Neural cell (in vitro differentiated cells): ENCODE measurements at regions not wholly inside any gene's neighbourhood (a gene's known extent, or its start where the extent isn't known, plus 50 kb on each side); places are given as distances from the start of the nearest gene placed in this dataset.

Experiments used
- H2AFZ ChIP-seq: fragments of 200-600, 300-800 bp; sonication (generic), shearing (Covaris generic); 2 replicates; pipeline ENCODE4 v1.6.0; 2014; ENCODE audit warnings: low read depth, mild to moderate bottlenecking, antibody characterized with exemption, low read length, moderate library complexity
- H3F3A ChIP-seq: fragments of 200-600 bp; shearing (Covaris generic); 2 replicates; pipeline ENCODE4 v1.6.1; 2016; ENCODE audit warnings: mild to moderate bottlenecking, moderate library complexity, mixed read lengths, antibody characterized with exemption, low read length; ENCODE audit not compliant: insufficient read depth, poor library complexity, severe bottlenecking
- H3K27ac ChIP-seq: fragments of 200-600, 300-800 bp; sonication (generic), shearing (Covaris generic); 2 replicates; pipeline ENCODE4 v1.5.1; 2014; ENCODE audit warnings: mild to moderate bottlenecking, low read length, moderate library complexity
- H3K27me3 ChIP-seq: fragments of 300-800, 200-600 bp; sonication (generic), shearing (Covaris generic); 2 replicates; pipeline ENCODE4 v1.6.0; 2014; ENCODE audit warnings: mild to moderate bottlenecking, low read depth, low read length, moderate library complexity; ENCODE audit not compliant: insufficient read depth
- H3K36me3 ChIP-seq: fragments of 300-800, 200-600 bp; sonication (generic), shearing (Covaris generic); 2 replicates; pipeline ENCODE4 v1.5.1; 2014; ENCODE audit warnings: mild to moderate bottlenecking, antibody characterized with exemption, low read length, moderate library complexity; ENCODE audit not compliant: insufficient read depth
- H3K4me2 ChIP-seq: fragments of 300-800, 200-600 bp; sonication (generic), shearing (Covaris generic); 2 replicates; pipeline ENCODE4 v1.6.0; 2014; ENCODE audit warnings: mild to moderate bottlenecking, low read length
- H3K4me3 ChIP-seq: fragments of 300-800, 200-600 bp; sonication (generic), shearing (Covaris generic); 2 replicates; pipeline ENCODE4 v1.5.1; 2014; ENCODE audit warnings: mild to moderate bottlenecking, low read length, moderate library complexity
- H3K79me2 ChIP-seq: fragments of 200-600 bp; shearing (Covaris generic); replicated peaks from 2 replicates; pipeline ENCODE4 v1.6.0; 2014; ENCODE audit warnings: mild to moderate bottlenecking, low read length, moderate library complexity; ENCODE audit not compliant: insufficient read depth
- H3K9ac ChIP-seq: fragments of 300-800, 200-600 bp; sonication (generic), shearing (Covaris generic); 2 replicates; pipeline ENCODE4 v1.6.1; 2016; ENCODE audit warnings: mild to moderate bottlenecking, low read length, mixed read lengths
- H3K9me2 ChIP-seq: fragments of 200-600 bp; shearing (Covaris generic); 2 replicates; pipeline ENCODE4 v1.6.1; 2016; ENCODE audit warnings: mild to moderate bottlenecking, low read length, mixed read lengths; ENCODE audit not compliant: insufficient read depth
- H3K9me3 ChIP-seq: fragments of 200-600, 300-800 bp; sonication (generic), shearing (Covaris generic); 2 replicates; pipeline ENCODE4 v1.6.1; 2016; ENCODE audit warnings: mild to moderate bottlenecking, mixed run types, low read length, moderate library complexity, mixed read lengths
- H4K20me1 ChIP-seq: fragments of 200-600 bp; shearing (Covaris generic); 2 replicates; pipeline ENCODE4 v1.6.1; 2016; ENCODE audit warnings: mild to moderate bottlenecking, mixed run types; ENCODE audit not compliant: insufficient read depth
- CTCF ChIP-seq: fragments of 450-650 bp; IDR thresholded peaks from 2 replicates; pipeline ENCODE4 v1.5.1; 2014; ENCODE audit warnings: antibody characterized with exemption, mild to moderate bottlenecking, moderate library complexity; ENCODE audit not compliant: poor library complexity, severe bottlenecking
- EP300 ChIP-seq: fragments of 450-650 bp; conservative IDR thresholded peaks from 2 replicates; pipeline ENCODE4 v1.6.1; 2014; ENCODE audit warnings: antibody characterized with exemption, mild to moderate bottlenecking, moderate library complexity; ENCODE audit not compliant: poor library complexity, severe bottlenecking
- EZH2 ChIP-seq: fragments of 200-600, 300-800 bp; shearing (Covaris generic), sonication (generic); IDR thresholded peaks from 2 replicates; pipeline ENCODE4 v1.6.1; 2014; ENCODE audit warnings: antibody characterized with exemption, low read length, borderline replicate concordance, mild to moderate bottlenecking; ENCODE audit not compliant: insufficient read depth, poor library complexity, severe bottlenecking
- MXI1 ChIP-seq: fragments of 450-650 bp; conservative IDR thresholded peaks from 2 replicates; pipeline ENCODE4 v1.6.1; 2014; ENCODE audit warnings: antibody characterized with exemption, mild to moderate bottlenecking; ENCODE audit not compliant: poor library complexity, severe bottlenecking
- POLR2AphosphoS5 ChIP-seq: IDR thresholded peaks from 2 replicates; pipeline ENCODE4 v1.6.1; 2012
- RAD21 ChIP-seq: fragments of 450-650 bp; conservative IDR thresholded peaks from 2 replicates; pipeline ENCODE4 v1.6.1; 2014; ENCODE audit warnings: antibody characterized with exemption, mild to moderate bottlenecking, moderate library complexity
- SMC3 ChIP-seq: fragments of 450-650 bp; conservative IDR thresholded peaks from 2 replicates; pipeline ENCODE4 v1.6.1; 2014; ENCODE audit warnings: antibody characterized with exemption, mild to moderate bottlenecking, moderate library complexity; ENCODE audit not compliant: poor library complexity
- TAF1 ChIP-seq: IDR thresholded peaks from 2 replicates; pipeline ENCODE4 v1.6.1; 2012; ENCODE audit warnings: low read depth
- TF ChIP-seq, protein P1 (sequence below): IDR thresholded peaks from 2 replicates; pipeline ENCODE4 v1.6.1; 2012; ENCODE audit warnings: borderline replicate concordance

GRCh38 chr21:35896060-35896459 is 164.3 kb downstream of the SETD4 start:
- no peak for TF ChIP-seq SMC3
- TF ChIP-seq RAD21: no peak
- TF ChIP-seq TAF1: no peak
- no peak for TF ChIP-seq CTCF
- TF ChIP-seq EP300: no peak
- no peak for TF ChIP-seq MXI1
- no peak for TF ChIP-seq EZH2
- TF ChIP-seq, protein P1, sequence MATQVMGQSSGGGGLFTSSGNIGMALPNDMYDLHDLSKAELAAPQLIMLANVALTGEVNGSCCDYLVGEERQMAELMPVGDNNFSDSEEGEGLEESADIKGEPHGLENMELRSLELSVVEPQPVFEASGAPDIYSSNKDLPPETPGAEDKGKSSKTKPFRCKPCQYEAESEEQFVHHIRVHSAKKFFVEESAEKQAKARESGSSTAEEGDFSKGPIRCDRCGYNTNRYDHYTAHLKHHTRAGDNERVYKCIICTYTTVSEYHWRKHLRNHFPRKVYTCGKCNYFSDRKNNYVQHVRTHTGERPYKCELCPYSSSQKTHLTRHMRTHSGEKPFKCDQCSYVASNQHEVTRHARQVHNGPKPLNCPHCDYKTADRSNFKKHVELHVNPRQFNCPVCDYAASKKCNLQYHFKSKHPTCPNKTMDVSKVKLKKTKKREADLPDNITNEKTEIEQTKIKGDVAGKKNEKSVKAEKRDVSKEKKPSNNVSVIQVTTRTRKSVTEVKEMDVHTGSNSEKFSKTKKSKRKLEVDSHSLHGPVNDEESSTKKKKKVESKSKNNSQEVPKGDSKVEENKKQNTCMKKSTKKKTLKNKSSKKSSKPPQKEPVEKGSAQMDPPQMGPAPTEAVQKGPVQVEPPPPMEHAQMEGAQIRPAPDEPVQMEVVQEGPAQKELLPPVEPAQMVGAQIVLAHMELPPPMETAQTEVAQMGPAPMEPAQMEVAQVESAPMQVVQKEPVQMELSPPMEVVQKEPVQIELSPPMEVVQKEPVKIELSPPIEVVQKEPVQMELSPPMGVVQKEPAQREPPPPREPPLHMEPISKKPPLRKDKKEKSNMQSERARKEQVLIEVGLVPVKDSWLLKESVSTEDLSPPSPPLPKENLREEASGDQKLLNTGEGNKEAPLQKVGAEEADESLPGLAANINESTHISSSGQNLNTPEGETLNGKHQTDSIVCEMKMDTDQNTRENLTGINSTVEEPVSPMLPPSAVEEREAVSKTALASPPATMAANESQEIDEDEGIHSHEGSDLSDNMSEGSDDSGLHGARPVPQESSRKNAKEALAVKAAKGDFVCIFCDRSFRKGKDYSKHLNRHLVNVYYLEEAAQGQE: no peak
- no peak for TF ChIP-seq POLR2AphosphoS5
- no peaks in the 10 kb centered on the region for H3K36me3 ChIP-seq
- H2AFZ ChIP-seq: no peak overlapping the region
- no peaks in the 10 kb centered on the region for H3F3A ChIP-seq
- no peak overlapping the region for H3K4me3 ChIP-seq
- no peak overlapping the region for H3K4me2 ChIP-seq
- H3K9me3 ChIP-seq: no peaks in the 10 kb centered on the region
- H3K27ac ChIP-seq: no peak overlapping the region
- H3K9ac ChIP-seq: no peak overlapping the region
- H3K27me3 ChIP-seq: no peaks in the 10 kb centered on the region
- no peaks in the 10 kb centered on the region for H4K20me1 ChIP-seq
- no peaks in the 10 kb centered on the region for H3K9me2 ChIP-seq
- H3K79me2 ChIP-seq: no peaks in the 10 kb centered on the region

DNA sequence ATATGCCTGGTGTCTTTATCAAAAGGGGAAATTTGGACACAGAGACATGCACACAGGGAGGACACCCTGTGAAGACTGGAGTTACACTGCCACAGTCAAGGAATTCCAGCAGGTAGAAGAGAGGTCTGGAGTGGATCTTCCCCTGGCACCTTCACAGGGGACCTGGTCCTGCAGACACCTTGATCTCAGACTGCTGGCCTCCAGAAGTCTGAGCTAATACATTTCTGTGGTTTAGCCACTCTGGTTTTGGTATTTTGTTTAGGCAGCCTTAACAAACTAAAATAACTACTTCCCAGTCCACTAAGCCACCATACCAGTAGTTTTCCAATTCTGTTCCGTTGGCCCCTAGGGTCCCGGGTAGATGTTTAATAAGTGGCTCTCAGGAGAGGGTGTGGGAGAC is 164.7 kb downstream of the SETD4 start:
- Histone ChIP-seq H3K36me3 (no peaks in the 10 kb centered on the region), H3K9me3 (no peaks in the 10 kb centered on the region), H3K79me2 (no peaks in the 10 kb centered on the region), H3K9ac (no peak overlapping the region), H2AFZ (no peak overlapping the region), H4K20me1 (no peaks in the 10 kb centered on the region), H3F3A (no peaks in the 10 kb centered on the region), H3K4me3 (no peak overlapping the region), H3K27me3 (no peaks in the 10 kb centered on the region), H3K9me2 (no peaks in the 10 kb centered on the region), H3K27ac (no peak overlapping the region), H3K4me2 (no peak overlapping the region)
- TF ChIP-seq RAD21 (no peak), MXI1 (no peak), POLR2AphosphoS5 (no peak), CTCF (no peak), TAF1 (no peak), SMC3 (no peak), EP300 (no peak), EZH2 (no peak)
- TF ChIP-seq, protein P1: no peak
